ENCODE measurements at regions not wholly inside any gene's neighbourhood (a gene's known extent, or its start where the extent isn't known, plus 50 kb on each side); places are given as distances from the start of the nearest gene placed in this dataset.

- Histone ChIP-seq H3K9me3 (ENCODE audit: insufficient read depth, low read depth, low read length) (peaks cover 15% of the 10 kb centered on the region), H3K27me3 (ENCODE audit: insufficient read depth, low read length) (no peaks in the 10 kb centered on the region), H3K4me1 (ENCODE audit: insufficient read depth, low read length) (no peaks in the 10 kb centered on the region), H3K9ac (ENCODE audit: low read depth, low read length) (no peak overlapping the region), H3K4me3 (ENCODE audit: low read length) (no peak overlapping the region), H3K27ac (ENCODE audit: low read length) (no peak overlapping the region), H3K36me3 (ENCODE audit: insufficient read depth, low read depth, low read length) (no peaks in the 10 kb centered on the region)
Measured at GRCh38 chr1:118445156-118445555, 260.1 kb upstream of the SPAG17 start.

GRCh38 chr1:118442214-118442613 lies 257.2 kb upstream of the SPAG17 start:
- Histone ChIP-seq H3K9ac (ENCODE audit: low read depth, low read length) (no peak overlapping the region), H3K36me3 (ENCODE audit: insufficient read depth, low read depth, low read length) (no peaks in the 10 kb centered on the region), H3K4me1 (ENCODE audit: insufficient read depth, low read length) (no peaks in the 10 kb centered on the region), H3K9me3 (ENCODE audit: insufficient read depth, low read depth, low read length) (no peaks in the 10 kb centered on the region), H3K27me3 (ENCODE audit: insufficient read depth, low read length) (no peaks in the 10 kb centered on the region), H3K27ac (ENCODE audit: low read length) (no peak overlapping the region), H3K4me3 (ENCODE audit: low read length) (no peak overlapping the region)

- Histone ChIP-seq H3K27ac (ENCODE audit: low read length) (no peak overlapping the region), H3K36me3 (ENCODE audit: insufficient read depth, low read depth, low read length) (no peaks in the 10 kb centered on the region), H3K4me3 (ENCODE audit: low read length) (no peak overlapping the region), H3K9me3 (ENCODE audit: insufficient read depth, low read depth, low read length) (no peaks in the 10 kb centered on the region), H3K4me1 (ENCODE audit: insufficient read depth, low read length) (no peaks in the 10 kb centered on the region), H3K27me3 (ENCODE audit: insufficient read depth, low read length) (no peaks in the 10 kb centered on the region), H3K9ac (ENCODE audit: low read depth, low read length) (no peak overlapping the region)
Measured at GRCh38 chr1:118437664-118438063, 252.6 kb upstream of the SPAG17 start.

GRCh38 chr1:118429856-118430255 lies 244.8 kb upstream of the SPAG17 start:
- no peak overlapping the region for H3K4me3 ChIP-seq (ENCODE audit: low read length)
- H3K27ac ChIP-seq (ENCODE audit: low read length) = no peak overlapping the region
- H3K9ac ChIP-seq (ENCODE audit: low read depth, low read length) = no peak overlapping the region
- no peaks in the 10 kb centered on the region for H3K4me1 ChIP-seq (ENCODE audit: insufficient read depth, low read length)
- no peaks in the 10 kb centered on the region for H3K9me3 ChIP-seq (ENCODE audit: insufficient read depth, low read depth, low read length)
- H3K36me3 ChIP-seq (ENCODE audit: insufficient read depth, low read depth, low read length) = no peaks in the 10 kb centered on the region
- H3K27me3 ChIP-seq (ENCODE audit: insufficient read depth, low read length) = no peaks in the 10 kb centered on the region

GRCh38 chr1:118421868-118422350 lies 236.9 kb upstream of the SPAG17 start:
- H3K4me1 ChIP-seq (ENCODE audit: insufficient read depth, low read length) = no peaks in the 10 kb centered on the region
- H3K4me3 ChIP-seq (ENCODE audit: low read length) = no peak overlapping the region
- no peaks in the 10 kb centered on the region for H3K9me3 ChIP-seq (ENCODE audit: insufficient read depth, low read depth, low read length)
- no peaks in the 10 kb centered on the region for H3K36me3 ChIP-seq (ENCODE audit: insufficient read depth, low read depth, low read length)
- H3K9ac ChIP-seq (ENCODE audit: low read depth, low read length) = no peak overlapping the region
- H3K27ac ChIP-seq (ENCODE audit: low read length) = no peak overlapping the region
- no peaks in the 10 kb centered on the region for H3K27me3 ChIP-seq (ENCODE audit: insufficient read depth, low read length)

GRCh38 chr1:118404024-118404423 lies 219.0 kb upstream of the SPAG17 start:
- Histone ChIP-seq H3K36me3 (ENCODE audit: insufficient read depth, low read depth, low read length) (no peaks in the 10 kb centered on the region), H3K9me3 (ENCODE audit: insufficient read depth, low read depth, low read length) (peaks cover 3% of the 10 kb centered on the region; the same call in 1 of the 2 replicates), H3K4me1 (ENCODE audit: insufficient read depth, low read length) (no peaks in the 10 kb centered on the region), H3K27ac (ENCODE audit: low read length) (no peak overlapping the region), H3K9ac (ENCODE audit: low read depth, low read length) (no peak overlapping the region), H3K4me3 (ENCODE audit: low read length) (no peak overlapping the region), H3K27me3 (ENCODE audit: insufficient read depth, low read length) (no peaks in the 10 kb centered on the region)

GRCh38 chr1:118397496-118397859 lies 212.4 kb upstream of the SPAG17 start:
- Histone ChIP-seq H3K9me3 (ENCODE audit: insufficient read depth, low read depth, low read length) (no peaks in the 10 kb centered on the region), H3K27me3 (ENCODE audit: insufficient read depth, low read length) (no peaks in the 10 kb centered on the region), H3K27ac (ENCODE audit: low read length) (no peak overlapping the region), H3K4me3 (ENCODE audit: low read length) (no peak overlapping the region), H3K9ac (ENCODE audit: low read depth, low read length) (no peak overlapping the region), H3K36me3 (ENCODE audit: insufficient read depth, low read depth, low read length) (no peaks in the 10 kb centered on the region), H3K4me1 (ENCODE audit: insufficient read depth, low read length) (no peaks in the 10 kb centered on the region)

- H3K9me3 ChIP-seq (ENCODE audit: insufficient read depth, low read depth, low read length) = no peaks in the 10 kb centered on the region
- no peak overlapping the region for H3K9ac ChIP-seq (ENCODE audit: low read depth, low read length)
- no peaks in the 10 kb centered on the region for H3K4me1 ChIP-seq (ENCODE audit: insufficient read depth, low read length)
- H3K4me3 ChIP-seq (ENCODE audit: low read length) = no peak overlapping the region
- no peaks in the 10 kb centered on the region for H3K36me3 ChIP-seq (ENCODE audit: insufficient read depth, low read depth, low read length)
- H3K27me3 ChIP-seq (ENCODE audit: insufficient read depth, low read length) = no peaks in the 10 kb centered on the region
- H3K27ac ChIP-seq (ENCODE audit: low read length) = no peak overlapping the region
Measured at GRCh38 chr1:118396829-118397495, 211.9 kb upstream of the SPAG17 start.

GRCh38 chr1:118396279-118396678 lies 211.3 kb upstream of the SPAG17 start:
- no peaks in the 10 kb centered on the region for H3K9me3 ChIP-seq (ENCODE audit: insufficient read depth, low read depth, low read length)
- H3K27me3 ChIP-seq (ENCODE audit: insufficient read depth, low read length) = no peaks in the 10 kb centered on the region
- no peaks in the 10 kb centered on the region for H3K4me1 ChIP-seq (ENCODE audit: insufficient read depth, low read length)
- no peak overlapping the region for H3K4me3 ChIP-seq (ENCODE audit: low read length)
- H3K36me3 ChIP-seq (ENCODE audit: insufficient read depth, low read depth, low read length) = no peaks in the 10 kb centered on the region
- H3K9ac ChIP-seq (ENCODE audit: low read depth, low read length) = no peak overlapping the region
- no peak overlapping the region for H3K27ac ChIP-seq (ENCODE audit: low read length)

- Histone ChIP-seq H3K9me3 (ENCODE audit: insufficient read depth, low read depth, low read length) (no peaks in the 10 kb centered on the region), H3K4me1 (ENCODE audit: insufficient read depth, low read length) (no peaks in the 10 kb centered on the region), H3K4me3 (ENCODE audit: low read length) (no peak overlapping the region), H3K36me3 (ENCODE audit: insufficient read depth, low read depth, low read length) (no peaks in the 10 kb centered on the region), H3K9ac (ENCODE audit: low read depth, low read length) (no peak overlapping the region), H3K27ac (ENCODE audit: low read length) (no peak overlapping the region), H3K27me3 (ENCODE audit: insufficient read depth, low read length) (no peaks in the 10 kb centered on the region)
Measured at GRCh38 chr1:118395430-118395991, 210.5 kb upstream of the SPAG17 start.

- Histone ChIP-seq H3K9ac (ENCODE audit: low read depth, low read length) (no peak overlapping the region), H3K4me3 (ENCODE audit: low read length) (no peak overlapping the region), H3K27ac (ENCODE audit: low read length) (no peak overlapping the region), H3K4me1 (ENCODE audit: insufficient read depth, low read length) (no peaks in the 10 kb centered on the region), H3K36me3 (ENCODE audit: insufficient read depth, low read depth, low read length) (no peaks in the 10 kb centered on the region), H3K27me3 (ENCODE audit: insufficient read depth, low read length) (no peaks in the 10 kb centered on the region), H3K9me3 (ENCODE audit: insufficient read depth, low read depth, low read length) (no peaks in the 10 kb centered on the region)
Measured at GRCh38 chr1:118390955-118391354, 205.9 kb upstream of the SPAG17 start.

- no peaks in the 10 kb centered on the region for H3K36me3 ChIP-seq (ENCODE audit: insufficient read depth, low read depth, low read length)
- no peak overlapping the region for H3K27ac ChIP-seq (ENCODE audit: low read length)
- no peaks in the 10 kb centered on the region for H3K27me3 ChIP-seq (ENCODE audit: insufficient read depth, low read length)
- H3K4me3 ChIP-seq (ENCODE audit: low read length) = no peak overlapping the region
- no peaks in the 10 kb centered on the region for H3K9me3 ChIP-seq (ENCODE audit: insufficient read depth, low read depth, low read length)
- H3K4me1 ChIP-seq (ENCODE audit: insufficient read depth, low read length) = no peaks in the 10 kb centered on the region
- no peak overlapping the region for H3K9ac ChIP-seq (ENCODE audit: low read depth, low read length)
Measured at GRCh38 chr1:118388301-118388959, 203.4 kb upstream of the SPAG17 start.
